ENCODE measurements at regions not wholly inside any gene's neighbourhood (a gene's known extent, or its start where the extent isn't known, plus 50 kb on each side); places are given as distances from the start of the nearest gene placed in this dataset.

DNA sequence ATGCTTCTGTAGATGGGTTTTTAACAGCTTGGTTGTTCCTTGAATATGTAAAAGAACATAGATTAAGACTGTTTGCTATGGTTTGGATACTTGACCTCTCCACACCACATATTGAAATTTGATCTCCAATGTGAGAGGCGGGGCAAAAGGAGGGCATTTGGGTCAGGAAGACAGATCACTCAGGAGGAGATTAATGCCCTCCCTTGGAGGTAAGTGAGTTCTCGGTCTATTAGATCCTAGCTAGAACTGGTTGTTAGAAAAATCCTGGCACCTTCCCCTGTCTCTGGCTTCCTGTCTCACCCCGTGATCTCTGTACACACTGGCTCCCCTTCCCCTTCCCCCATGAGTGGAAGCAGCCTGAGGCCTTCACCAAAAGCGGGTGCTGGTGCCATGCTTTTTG lies 281.1 kb upstream of the ANKRD55 start:
- TF ChIP-seq, protein P1, sequence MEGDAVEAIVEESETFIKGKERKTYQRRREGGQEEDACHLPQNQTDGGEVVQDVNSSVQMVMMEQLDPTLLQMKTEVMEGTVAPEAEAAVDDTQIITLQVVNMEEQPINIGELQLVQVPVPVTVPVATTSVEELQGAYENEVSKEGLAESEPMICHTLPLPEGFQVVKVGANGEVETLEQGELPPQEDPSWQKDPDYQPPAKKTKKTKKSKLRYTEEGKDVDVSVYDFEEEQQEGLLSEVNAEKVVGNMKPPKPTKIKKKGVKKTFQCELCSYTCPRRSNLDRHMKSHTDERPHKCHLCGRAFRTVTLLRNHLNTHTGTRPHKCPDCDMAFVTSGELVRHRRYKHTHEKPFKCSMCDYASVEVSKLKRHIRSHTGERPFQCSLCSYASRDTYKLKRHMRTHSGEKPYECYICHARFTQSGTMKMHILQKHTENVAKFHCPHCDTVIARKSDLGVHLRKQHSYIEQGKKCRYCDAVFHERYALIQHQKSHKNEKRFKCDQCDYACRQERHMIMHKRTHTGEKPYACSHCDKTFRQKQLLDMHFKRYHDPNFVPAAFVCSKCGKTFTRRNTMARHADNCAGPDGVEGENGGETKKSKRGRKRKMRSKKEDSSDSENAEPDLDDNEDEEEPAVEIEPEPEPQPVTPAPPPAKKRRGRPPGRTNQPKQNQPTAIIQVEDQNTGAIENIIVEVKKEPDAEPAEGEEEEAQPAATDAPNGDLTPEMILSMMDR (IDR thresholded peaks at IDR 0.05): no peak
- TF ChIP-seq POLR2A (IDR thresholded peaks at IDR 0.05) (no peak), POLR2AphosphoS5 (IDR thresholded peaks at IDR 0.05) (no peak)

Measured in stomach (tissue), 4 donors.